HG03066 (cell line): ENCODE measurements at regions not wholly inside any gene's neighbourhood (a gene's known extent, or its start where the extent isn't known, plus 50 kb on each side); places are given as distances from the start of the nearest gene placed in this dataset.

ENCODE experiments used
- ATAC-seq: cut with Tn5 transposase; IDR thresholded peaks from one replicate; pipeline ENCODE4 v1.9.1; 2021; ENCODE audit warnings: low read depth; ENCODE audit not compliant: unreplicated experiment

DNA sequence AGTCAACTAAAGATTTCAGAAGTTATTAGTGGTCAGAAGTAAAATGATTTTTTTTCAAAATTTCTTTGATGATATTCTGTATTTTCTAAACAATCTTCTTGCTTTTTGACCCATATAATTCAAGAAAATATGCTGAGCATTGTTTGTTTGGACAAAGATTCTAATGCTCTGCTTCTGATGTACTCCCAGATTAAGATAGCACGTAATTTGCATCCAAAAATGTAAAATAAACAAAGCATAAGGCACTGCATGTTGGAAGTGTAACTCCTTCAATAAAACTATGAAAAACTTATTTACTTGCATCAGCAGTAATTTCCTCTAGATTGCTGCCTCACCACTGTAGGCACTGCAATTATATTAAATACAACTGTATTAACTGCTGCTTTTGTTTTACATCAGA is 1054.1 kb downstream of the TTLL7 start:
- no peak for ATAC-seq

DNA sequence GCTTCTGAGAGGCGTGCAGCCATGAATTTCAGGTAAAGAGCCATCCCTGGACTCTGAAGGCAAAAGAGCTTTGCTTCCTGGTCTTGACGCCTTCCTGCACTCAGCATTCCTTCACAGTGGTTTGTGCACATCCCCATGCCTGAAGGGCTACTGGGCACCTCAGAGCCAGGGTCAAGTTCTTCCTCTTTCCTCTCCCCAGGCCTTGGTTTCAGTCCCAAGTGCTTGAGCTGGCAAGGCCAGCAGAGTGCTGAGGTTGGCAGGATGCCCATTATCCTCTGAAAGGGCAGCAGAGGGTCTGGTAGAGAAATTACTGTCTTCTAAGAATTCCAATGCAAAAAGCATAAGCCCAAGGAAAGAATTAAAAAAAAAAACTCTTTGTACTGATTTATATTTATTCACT is 1064.9 kb downstream of the TTLL7 start:
- ATAC-seq: no peak

DNA sequence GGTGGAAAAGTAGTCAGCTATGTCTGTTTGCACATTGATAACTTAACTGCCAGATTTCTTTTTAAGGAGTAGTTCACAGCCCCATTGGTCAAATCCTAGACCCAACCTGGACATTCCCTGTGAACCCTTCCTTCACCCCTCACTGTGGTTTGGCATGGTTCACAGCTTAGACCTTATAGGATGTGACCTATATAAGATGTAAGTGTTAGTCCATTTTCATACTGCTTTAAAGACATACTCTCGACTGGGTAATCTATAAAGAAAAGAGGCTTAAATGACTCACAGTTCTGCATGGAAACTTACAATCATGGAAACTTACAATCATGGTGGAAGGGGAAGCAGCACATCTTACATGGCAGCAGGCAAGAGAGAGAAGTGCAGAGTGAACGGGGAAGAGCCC is 1066.2 kb downstream of the TTLL7 start:
- no peak for ATAC-seq

DNA sequence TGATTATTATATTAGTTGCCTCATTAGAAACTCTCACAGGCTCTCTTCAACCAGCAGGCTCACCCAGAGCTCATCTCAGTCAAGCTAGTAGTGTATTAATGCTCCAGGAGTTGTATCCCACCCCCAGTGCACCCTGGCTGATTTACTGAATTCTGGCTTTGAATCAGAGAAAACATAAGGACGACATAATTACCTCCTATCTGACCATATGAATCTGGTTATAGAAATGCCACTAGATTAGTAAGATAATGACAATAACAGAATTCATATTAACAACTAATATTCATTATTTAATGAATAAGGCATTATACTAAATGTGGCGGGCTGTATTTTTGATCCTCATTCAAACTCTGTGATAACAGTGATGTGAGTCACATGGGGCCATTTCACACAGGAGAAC is 1066.7 kb downstream of the TTLL7 start:
- ATAC-seq: no peak

DNA sequence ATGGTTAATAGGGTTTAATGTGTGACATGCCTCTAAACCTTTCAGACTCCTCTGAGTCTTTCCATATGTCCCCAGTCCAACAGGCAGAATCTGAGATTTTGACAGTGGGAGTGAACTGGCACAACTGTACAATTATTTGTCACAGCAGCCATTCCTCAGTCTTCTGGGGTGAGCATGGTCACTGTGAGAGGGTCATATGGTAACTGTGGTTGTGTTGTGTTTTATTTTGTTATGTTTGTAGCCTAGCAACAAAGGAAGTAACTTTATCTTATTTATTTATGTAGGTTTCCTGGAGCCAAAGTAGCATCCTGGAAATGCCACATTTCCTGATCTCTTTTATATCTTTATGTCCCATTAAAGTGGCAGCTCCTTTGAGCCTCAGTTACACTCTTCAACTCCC is 1067.9 kb downstream of the TTLL7 start:
- ATAC-seq: no peak

DNA sequence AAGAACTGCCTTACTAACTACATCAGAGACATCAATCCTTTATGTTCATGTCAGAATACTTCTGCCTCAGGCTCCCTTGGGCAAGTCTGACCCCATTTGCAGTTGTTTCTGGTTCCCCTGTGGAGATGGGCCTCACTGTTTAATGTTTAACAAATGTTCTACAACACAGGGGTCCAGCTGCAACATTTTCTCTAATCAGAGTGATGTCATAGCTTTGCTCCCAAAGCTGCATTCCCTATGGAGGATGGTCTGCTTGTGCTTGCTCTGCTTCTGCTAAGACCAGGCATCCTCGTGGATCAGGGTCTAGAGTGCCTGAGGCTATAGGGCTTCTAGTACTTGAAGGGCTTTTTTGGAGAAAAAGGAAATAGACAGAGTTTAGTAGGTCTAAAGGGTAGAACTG is 1071.2 kb downstream of the TTLL7 start:
- ATAC-seq: no peak

DNA sequence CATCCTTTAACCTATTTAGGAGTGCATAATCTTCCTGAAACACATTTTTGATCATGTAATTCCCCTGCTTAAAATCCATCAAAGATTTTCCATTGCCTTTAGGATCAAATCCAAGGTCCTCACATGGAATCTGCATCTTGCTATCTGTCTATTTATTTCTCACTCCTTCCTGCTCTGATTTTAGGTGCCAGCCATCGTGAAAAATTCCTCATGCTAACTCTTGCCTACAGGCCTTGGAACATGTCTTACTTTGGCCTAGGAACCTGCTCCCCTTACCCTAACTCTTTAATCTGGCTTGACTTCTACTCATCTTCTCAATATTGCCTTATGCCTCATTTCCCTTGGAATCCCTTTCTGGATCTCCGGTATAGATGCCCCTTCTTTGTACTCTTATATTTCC is 1074.3 kb downstream of the TTLL7 start:
- no peak for ATAC-seq

DNA sequence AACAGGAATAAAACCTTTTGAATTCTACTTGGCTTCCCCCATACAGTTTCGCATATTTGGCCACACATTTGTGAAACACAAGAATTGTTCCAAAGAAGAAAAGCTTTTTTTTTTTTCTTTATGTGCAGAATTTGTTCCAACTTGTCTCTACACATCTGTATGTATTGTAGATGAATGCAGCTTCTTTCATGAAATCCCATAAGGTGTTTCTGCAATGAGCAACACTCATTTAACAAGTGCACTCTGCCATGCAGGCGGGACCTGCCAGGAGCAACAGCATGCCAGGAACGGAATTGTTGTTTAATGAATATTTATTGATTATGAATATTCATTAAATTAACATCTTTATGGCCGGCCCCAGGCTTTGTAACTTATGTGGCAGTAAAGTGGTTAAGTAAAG is 1075.0 kb downstream of the TTLL7 start:
- no peak for ATAC-seq

DNA sequence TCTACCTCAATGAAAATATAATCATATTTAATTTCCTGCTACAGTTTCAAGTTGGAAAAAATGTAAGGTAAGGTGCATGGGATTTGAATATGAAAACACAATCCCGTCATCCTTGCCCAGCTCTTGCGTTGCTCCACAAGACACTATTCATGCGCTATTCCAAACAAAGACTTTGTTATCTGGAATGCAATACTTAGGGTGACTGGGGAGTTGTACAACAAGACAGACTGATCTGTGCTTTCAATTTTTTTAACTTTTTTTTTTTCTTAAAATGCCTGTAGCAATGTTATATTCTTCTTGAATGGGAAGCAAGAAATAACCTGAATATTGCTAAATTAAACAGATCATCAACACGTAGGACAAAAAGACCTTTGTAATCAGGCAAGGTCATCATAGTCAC is 1077.2 kb downstream of the TTLL7 start:
- no peak for ATAC-seq

DNA sequence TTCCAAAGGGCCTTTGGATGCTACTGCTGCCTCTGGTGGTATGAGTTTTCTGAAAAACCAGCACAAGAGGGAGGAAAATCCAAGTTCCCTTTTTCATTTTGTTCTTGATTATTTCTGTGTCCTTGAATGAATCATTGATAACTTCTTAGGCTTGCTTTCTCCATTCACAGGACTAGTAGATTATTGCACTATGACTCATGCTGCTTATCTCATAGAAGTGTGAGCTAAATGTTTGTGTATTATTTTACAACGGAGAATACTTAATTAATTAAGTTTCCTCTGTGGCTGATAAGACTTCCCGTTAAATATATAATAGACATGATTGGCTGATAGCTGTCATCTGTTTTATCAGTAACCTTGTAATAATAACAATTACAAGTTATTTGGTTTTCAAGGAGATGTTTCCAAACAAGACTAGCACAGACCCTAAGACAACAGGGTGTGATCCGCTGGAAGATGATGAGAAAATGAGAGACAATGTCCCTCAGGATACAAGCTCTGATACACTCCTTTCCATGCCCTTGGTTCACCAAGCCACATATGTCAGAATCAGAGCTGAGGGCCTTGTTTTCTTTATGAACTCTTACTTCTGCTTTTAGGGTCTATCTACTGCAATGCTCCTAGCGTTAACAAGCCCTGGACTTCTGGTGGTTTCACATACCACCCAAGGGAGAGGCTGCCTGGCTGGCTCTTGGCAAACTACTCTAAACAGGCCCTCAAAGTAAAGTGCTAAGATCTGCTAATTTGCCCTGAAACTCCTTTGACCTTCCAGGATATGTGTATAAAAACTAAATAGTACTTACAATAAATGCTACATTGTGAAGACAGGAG is 1078.3 kb downstream of the TTLL7 start:
- no peak for ATAC-seq

DNA sequence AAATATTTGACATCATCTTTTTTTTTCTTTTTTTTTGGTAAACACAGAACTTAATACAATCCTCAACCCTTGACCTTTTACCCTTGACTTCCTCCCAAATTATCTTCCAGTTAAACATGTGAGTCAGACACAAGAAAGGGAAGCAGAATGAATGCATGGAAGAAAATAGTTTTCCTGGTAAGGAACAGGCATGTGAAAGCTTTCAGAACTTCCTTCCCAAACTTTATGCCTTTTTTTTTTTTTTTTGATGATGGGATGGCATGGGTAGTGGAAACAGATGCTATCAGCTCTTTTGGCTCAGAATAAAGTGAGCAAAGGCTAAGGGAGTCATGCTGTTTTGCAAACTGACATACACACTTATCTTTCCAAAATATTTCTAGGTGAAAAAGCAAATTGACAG is 1079.1 kb downstream of the TTLL7 start:
- ATAC-seq: no peak

DNA sequence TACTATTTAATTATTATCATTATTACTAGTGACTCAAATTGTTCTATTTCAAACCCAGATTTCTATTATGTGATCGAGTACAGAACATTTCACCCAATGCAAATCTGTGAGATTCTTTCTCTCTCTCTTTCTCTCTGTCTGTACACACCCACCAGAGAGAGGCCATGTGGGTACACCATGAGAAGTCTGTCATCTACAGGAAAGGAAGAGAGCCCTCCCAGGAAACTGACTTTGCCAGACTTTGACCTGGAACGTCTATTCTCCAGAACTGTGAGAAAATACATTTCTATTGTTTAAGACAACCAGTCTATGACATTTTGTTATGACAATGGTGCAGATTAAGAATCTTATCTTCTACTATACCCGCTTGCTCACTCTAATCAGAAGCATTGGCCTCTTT is 1091.6 kb downstream of the TTLL7 start:
- ATAC-seq: no peak

DNA sequence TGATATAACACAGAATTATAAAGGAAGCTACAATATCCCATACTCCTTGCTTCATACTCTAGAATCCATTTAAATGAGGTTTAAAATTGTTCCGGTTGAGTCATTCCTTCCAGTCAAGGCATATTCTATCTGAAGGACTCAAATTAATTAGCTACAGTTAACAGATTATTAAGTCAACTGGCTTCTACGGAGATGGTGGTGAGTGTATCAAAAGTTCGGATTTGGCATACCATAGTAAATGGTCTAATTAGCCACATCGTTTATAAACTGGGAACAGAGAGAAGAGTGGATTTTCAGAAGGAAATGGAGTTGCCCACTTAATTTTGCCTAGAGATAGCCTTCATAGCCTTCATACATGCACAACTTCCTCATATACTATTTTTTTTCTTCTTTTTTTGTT is 1095.3 kb downstream of the TTLL7 start:
- no peak for ATAC-seq

DNA sequence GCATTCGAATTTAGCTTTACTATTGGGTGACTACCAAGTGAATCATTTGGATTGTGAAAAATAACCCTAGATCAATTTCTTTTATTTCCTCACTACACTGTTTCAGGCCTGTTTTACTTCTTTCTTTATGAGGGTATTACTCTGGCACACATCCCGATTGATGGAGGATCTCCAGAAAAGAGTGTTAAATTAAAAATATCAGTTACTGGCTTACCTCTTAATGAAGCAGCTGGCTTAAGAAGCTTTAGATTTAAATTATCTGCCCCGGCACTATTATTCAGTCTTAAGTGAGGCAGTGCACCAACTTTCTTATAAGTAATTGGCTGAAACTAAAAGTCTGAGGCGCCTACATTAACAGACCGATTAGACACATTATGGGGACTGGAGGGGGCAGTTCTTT is 1097.4 kb downstream of the TTLL7 start:
- no peak for ATAC-seq

DNA sequence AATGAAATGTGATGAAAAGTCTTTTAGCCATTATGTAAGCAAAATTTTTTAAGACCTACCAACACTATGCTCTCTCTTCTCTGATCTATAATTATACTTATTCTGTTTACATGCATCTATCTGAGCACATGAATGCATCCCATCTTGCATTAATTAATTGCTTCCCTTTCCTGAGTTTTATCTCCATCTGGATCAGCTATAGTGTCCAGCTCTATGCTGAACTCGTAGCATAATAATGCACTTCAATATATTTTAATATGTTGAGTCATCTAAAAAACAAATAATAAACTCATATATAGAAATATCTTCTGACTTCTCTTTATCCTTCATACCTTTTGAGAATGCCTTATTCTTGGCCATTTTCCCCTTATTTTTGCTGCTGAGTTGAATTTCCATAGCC is 1097.8 kb downstream of the TTLL7 start:
- no peak for ATAC-seq

DNA sequence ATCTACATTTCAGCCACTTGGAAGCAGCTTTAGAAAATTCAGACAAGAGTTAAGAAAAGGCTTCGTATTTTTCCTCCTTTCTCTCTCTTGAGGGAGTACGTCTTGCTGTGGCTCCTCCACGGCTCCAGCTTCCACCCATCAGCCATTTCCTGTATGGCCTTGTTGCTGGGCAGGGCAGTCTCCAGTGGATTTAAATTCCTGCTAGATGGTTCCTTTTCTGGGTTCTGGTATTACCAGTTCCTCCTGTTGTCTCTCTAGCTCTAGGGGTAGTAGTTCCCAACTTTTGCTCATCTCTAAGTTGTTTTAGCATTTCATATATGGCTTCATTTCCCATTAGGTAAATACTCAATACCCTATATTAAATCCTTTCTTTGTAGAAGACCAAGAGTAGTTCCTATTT is 1098.3 kb downstream of the ADGRL2 start:
- ATAC-seq: no peak

DNA sequence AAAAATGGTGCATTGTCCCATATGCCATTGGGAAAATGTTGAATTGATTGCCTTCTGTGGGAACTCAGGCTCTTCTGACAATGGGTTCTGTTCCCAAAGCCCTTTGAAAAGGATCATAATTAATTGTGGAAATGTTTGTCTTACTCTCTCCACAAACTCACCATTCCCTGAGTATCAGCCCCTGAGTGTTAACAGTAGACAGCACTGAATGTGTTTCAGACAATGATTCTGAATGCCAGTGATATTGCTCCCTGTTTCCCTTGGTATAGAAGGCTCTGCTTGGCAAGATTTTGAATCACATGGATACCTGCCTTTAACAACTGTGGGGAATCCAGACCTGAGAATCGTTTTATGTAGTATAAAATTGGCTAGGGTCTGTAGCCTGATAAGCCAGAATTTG is 1096.8 kb downstream of the ADGRL2 start:
- no peak for ATAC-seq

DNA sequence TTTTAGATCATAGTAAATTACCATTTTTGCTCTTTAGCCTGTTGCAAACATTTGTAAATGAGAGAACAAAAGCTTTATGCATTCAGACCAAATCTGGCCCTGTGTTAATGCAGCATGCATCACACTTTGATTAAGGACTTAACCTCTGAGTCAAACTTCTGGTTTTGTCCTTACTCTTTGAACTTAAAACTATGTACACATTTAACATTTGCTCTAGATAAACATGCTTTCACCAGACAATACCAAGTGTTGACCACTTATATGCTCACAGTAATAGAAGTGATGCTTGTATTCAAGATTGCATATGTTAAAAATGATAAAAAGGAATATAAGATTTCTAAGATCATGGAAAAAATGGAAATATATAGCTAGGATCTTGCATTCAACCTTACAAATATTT is 1095.3 kb downstream of the ADGRL2 start:
- no peak for ATAC-seq

DNA sequence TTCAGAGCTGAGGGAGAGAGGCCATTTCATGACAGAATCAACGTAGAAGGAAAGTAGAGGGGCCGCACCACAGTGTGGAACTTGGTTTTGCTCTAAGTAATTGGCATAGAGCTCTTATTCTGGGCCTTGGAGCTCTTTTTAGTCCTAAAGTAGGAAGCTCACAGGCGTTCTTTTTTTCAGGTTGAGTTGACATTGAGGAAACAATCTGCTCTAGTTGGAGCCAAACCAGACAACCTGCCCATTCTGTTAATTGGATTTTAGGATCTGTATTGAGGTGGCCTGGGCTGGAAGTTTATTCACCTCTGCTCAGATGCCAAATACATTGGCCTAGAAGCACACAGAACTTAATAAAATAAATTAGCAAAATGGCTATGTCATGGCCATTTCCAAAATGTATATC is 1093.9 kb downstream of the ADGRL2 start:
- ATAC-seq: no peak

DNA sequence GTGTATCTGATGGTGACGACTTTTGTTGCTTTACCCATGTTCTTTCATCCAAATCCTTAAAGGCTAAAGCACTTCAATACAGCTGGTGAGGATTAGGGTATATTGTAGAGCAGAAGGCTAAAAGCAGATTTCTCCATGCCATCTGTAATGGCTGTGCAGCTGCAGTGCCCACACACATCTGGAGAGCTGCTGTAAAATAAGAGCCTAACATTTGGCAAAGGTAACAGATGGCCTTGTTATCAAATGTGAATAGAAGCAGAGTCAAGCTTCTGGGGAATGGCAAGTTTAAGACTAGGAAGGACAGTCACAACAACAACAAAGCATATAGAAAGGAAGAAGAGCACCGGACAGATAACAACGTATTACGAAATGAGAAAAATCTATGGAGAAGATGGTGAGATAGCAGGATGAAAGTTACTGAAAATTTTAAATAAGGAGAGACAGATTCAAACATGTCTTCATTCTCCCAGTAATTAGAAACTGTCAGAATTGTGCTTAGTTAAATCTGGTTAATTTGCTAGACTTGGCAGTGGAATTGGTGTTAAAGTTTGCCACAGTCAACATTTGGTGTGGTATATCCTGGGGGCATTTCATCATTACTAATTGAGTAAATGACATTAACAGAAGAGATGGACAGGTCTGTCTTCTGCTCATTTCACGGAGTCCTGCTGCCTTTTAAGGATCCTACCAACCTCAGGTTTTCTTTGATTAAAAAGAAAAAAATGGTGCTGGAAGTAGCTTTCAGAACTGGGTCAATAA is 1093.2 kb downstream of the ADGRL2 start:
- ATAC-seq: no peak

DNA sequence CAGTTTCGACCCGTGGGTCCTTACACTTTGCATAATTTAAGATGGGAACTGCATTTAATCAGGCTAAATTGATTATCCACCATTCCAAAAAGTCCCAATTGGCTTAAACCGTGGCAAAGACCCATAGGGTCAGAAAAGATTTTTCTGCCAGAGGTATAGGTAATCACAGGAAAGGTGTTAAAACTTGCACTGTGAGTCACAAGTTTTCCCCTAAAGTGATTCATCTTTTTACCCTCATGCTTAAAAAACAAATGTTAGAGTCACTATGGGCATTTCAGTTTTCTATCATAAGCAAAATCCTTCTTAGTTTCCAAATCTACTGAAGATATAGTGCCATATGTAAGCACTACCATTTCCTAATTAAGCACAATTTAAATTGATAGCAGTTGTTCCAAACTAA is 1079.8 kb downstream of the ADGRL2 start:
- ATAC-seq: no peak

DNA sequence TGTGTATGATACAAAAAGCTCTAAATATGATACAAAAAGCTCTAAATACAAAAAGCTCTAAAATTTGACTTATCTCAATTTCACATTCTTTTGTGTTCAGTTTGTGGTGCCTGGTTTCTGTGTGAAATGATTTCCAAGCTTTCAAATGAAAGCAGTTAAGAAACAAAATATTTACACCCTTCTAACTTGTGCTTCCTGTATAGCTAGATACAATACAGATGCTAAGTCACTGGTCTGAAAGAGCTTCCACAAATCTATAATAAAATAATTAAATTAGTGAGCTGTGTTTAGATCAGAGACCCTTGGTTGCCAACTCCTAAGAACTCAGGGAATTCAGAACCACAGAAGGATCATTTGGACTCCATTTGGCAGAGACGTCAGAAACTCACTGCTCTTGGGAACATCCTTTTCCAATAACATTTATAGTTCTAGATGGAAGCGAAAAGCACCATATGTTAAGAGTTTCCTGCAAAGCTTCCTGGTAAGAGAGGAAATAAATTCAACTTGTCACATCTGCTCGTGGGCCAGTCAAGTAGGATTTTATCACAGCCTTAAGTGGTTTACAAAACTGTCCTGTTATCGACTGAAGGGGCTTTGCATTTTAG is 1079.1 kb downstream of the ADGRL2 start:
- ATAC-seq: no peak
